Uterus (tissue), 3 donors: ENCODE measurements at regions not wholly inside any gene's neighbourhood (a gene's known extent, or its start where the extent isn't known, plus 50 kb on each side); places are given as distances from the start of the nearest gene placed in this dataset.

Source experiments
- DNase-seq, 2 donors: peaks; one replicate each; pipeline ENCODE4 v3.0.0-alpha.2; 2019 to 2020
- H3K27ac ChIP-seq, 2 donors: fragments of 200-600 bp; sonication (generic); 1 replicate in 1 of 2; 2 replicates in 1 of 2; pipeline ENCODE4 v1.5.1; 2016 to 2018
- H3K27me3 ChIP-seq, 2 donors: fragments of 200-600 bp; sonication (generic); one replicate each; pipeline ENCODE4 v1.5.1; 2018 to 2019; ENCODE audit warnings: control low read depth in 1 of 2
- H3K36me3 ChIP-seq, 2 donors: fragments of 200-600 bp; sonication (generic); one replicate each; pipeline ENCODE4 v1.5.1; 2019; ENCODE audit warnings: control low read depth in 1 of 2
- H3K4me1 ChIP-seq, 2 donors: fragments of 200-600 bp; sonication (generic); one replicate each; pipeline ENCODE4 v1.5.1; 2018 to 2019; ENCODE audit warnings: control low read depth in 1 of 2
- H3K4me3 ChIP-seq, 2 donors: fragments of 200-600 bp; sonication (generic); 1 replicate in 1 of 2; 2 replicates in 1 of 2; pipeline ENCODE4 v1.5.1; 2018 to 2019; ENCODE audit warnings: mild to moderate bottlenecking in 1 of 2
- H3K9me3 ChIP-seq, 2 donors: fragments of 200-600 bp; sonication (generic); one replicate each; pipeline ENCODE4 v1.5.1; 2019; ENCODE audit warnings: control low read depth in 1 of 2
- CTCF ChIP-seq, 4 experiments: fragments of 200-600 bp in 2 of 4; fragments of 450-650 bp in 2 of 4; sonication (generic) in 2 of 4; IDR thresholded peaks; one replicate each; pipeline ENCODE4 v1.5.1; 2016 to 2019; ENCODE audit warnings: antibody characterized with exemption in 4 of 4, mild to moderate bottlenecking in 2 of 4, moderate library complexity in 1 of 4
- POLR2A ChIP-seq, 2 donors: fragments of 450-650 bp; IDR thresholded peaks; one replicate each; pipeline ENCODE4 v1.6.1; 2016; ENCODE audit warnings: antibody characterized with exemption in 2 of 2, mild to moderate bottlenecking in 1 of 2, moderate library complexity in 1 of 2
- intact Hi-C: fragments of 100-400 bp; cut with DNase I; formaldehyde crosslinking; loops from one replicate; pipeline ENCODE4 v1.15.1; 2023; ENCODE audit warnings: low total_unique reads
- donor health status: DM: yes; HTN: yes; CAD: no.

- no peaks in the 10 kb centered on the region for H3K9me3 ChIP-seq
- no peak overlapping the region for H3K4me3 ChIP-seq
- H3K36me3 ChIP-seq, result no peaks in the 10 kb centered on the region
- no peaks in the 10 kb centered on the region for H3K4me1 ChIP-seq
- intact Hi-C loops, result no loop called here
- H3K27ac ChIP-seq, result no peak overlapping the region
- no peaks in the 10 kb centered on the region for H3K27me3 ChIP-seq
- TF ChIP-seq POLR2A (IDR thresholded peaks at IDR 0.05) (no peak), CTCF (IDR thresholded peaks at IDR 0.05) (no peak)
- no peak for DNase-seq
These were observed 260.5 kb downstream of the PTBP2 start for GRCh38 chr1:96982118-96982517.

GRCh38 chr1:96983866-96984265 lies 262.3 kb downstream of the PTBP2 start:
- no peaks in the 10 kb centered on the region for H3K27me3 ChIP-seq
- H3K27ac ChIP-seq, result no peak overlapping the region
- TF ChIP-seq POLR2A (IDR thresholded peaks at IDR 0.05), result no peak
- no peak for TF ChIP-seq CTCF (IDR thresholded peaks at IDR 0.05)
- H3K36me3 ChIP-seq, result no peaks in the 10 kb centered on the region
- intact Hi-C loops, result no loop called here
- DNase-seq, result no peak
- no peak overlapping the region for H3K4me3 ChIP-seq
- no peaks in the 10 kb centered on the region for H3K9me3 ChIP-seq
- H3K4me1 ChIP-seq, result no peaks in the 10 kb centered on the region

- no peaks in the 10 kb centered on the region for H3K36me3 ChIP-seq
- H3K4me3 ChIP-seq, result no peak overlapping the region
- H3K4me1 ChIP-seq, result no peaks in the 10 kb centered on the region
- TF ChIP-seq CTCF (IDR thresholded peaks at IDR 0.05) (no peak), POLR2A (IDR thresholded peaks at IDR 0.05) (no peak)
- H3K9me3 ChIP-seq, result no peaks in the 10 kb centered on the region
- no peak for DNase-seq
- intact Hi-C loops, result no loop called here
- H3K27me3 ChIP-seq, result no peaks in the 10 kb centered on the region
- H3K27ac ChIP-seq, result no peak overlapping the region
These were observed 265.7 kb downstream of the PTBP2 start for GRCh38 chr1:96987186-96987703.

GRCh38 chr1:96989302-96989701 lies 267.7 kb downstream of the PTBP2 start:
- Histone ChIP-seq H3K9me3 (no peaks in the 10 kb centered on the region), H3K4me3 (no peak overlapping the region), H3K36me3 (no peaks in the 10 kb centered on the region), H3K27me3 (no peaks in the 10 kb centered on the region), H3K27ac (no peak overlapping the region), H3K4me1 (no peaks in the 10 kb centered on the region)
- TF ChIP-seq CTCF (IDR thresholded peaks at IDR 0.05) (no peak), POLR2A (IDR thresholded peaks at IDR 0.05) (no peak)
- DNase-seq, result no peak
- intact Hi-C loops, result no loop called here

GRCh38 chr1:96990136-96990535 lies 268.6 kb downstream of the PTBP2 start:
- no peaks in the 10 kb centered on the region for H3K4me1 ChIP-seq
- intact Hi-C loops, result no loop called here
- H3K27ac ChIP-seq, result no peak overlapping the region
- H3K27me3 ChIP-seq, result no peaks in the 10 kb centered on the region
- H3K9me3 ChIP-seq, result no peaks in the 10 kb centered on the region
- no peak overlapping the region for H3K4me3 ChIP-seq
- no peak for TF ChIP-seq CTCF (IDR thresholded peaks at IDR 0.05)
- TF ChIP-seq POLR2A (IDR thresholded peaks at IDR 0.05), result no peak
- DNase-seq, result no peak
- no peaks in the 10 kb centered on the region for H3K36me3 ChIP-seq
